Neural progenitor cell (in vitro differentiated cells): ENCODE measurements at regions not wholly inside any gene's neighbourhood (a gene's known extent, or its start where the extent isn't known, plus 50 kb on each side); places are given as distances from the start of the nearest gene placed in this dataset. TPM values are rescaled to one million over a fixed set of nuclear protein-coding genes. Genes with fewer than 3 reads are reported as not detected.

Experiments used
- DNase-seq: peaks from one replicate; pipeline ENCODE4 v3.0.0-alpha.2; 2016; ENCODE audit warnings: low spot score
- H2AFZ ChIP-seq: fragments of 200-600 bp; sonication (generic); replicated peaks from 2 replicates; pipeline ENCODE4 v1.6.1; 2016; ENCODE audit warnings: antibody characterized with exemption
- H3F3A ChIP-seq: fragments of 200-600 bp; sonication (generic); 2 replicates; pipeline ENCODE4 v1.6.1; 2016; ENCODE audit warnings: antibody characterized with exemption, low read depth
- H3K27ac ChIP-seq: fragments of 200-600 bp; sonication (generic); 2 replicates; pipeline ENCODE4 v1.5.1; 2016; ENCODE audit warnings: mild to moderate bottlenecking
- H3K27me3 ChIP-seq: fragments of 200-600 bp; sonication (generic); 2 replicates; pipeline ENCODE4 v1.6.1; 2016; ENCODE audit warnings: mild to moderate bottlenecking, moderate library complexity
- H3K36me3 ChIP-seq: fragments of 200-600 bp; sonication (generic); 2 replicates; pipeline ENCODE4 v1.5.1; 2016
- H3K4me1 ChIP-seq: fragments of 200-600 bp; sonication (generic); 2 replicates; pipeline ENCODE4 v1.6.1; 2016; ENCODE audit warnings: mixed run types
- H3K4me2 ChIP-seq: fragments of 200-600 bp; sonication (generic); 2 replicates; pipeline ENCODE4 v1.6.1; 2016
- H3K4me3 ChIP-seq: fragments of 200-600 bp; sonication (generic); 2 replicates; pipeline ENCODE4 v1.5.1; 2016
- H3K79me2 ChIP-seq: fragments of 200-600 bp; sonication (generic); 2 replicates; pipeline ENCODE4 v1.6.1; 2016; ENCODE audit warnings: low read depth
- H3K9ac ChIP-seq: fragments of 200-600 bp; sonication (generic); 2 replicates; pipeline ENCODE4 v1.6.1; 2016
- H3K9me3 ChIP-seq: fragments of 200-600 bp; sonication (generic); 2 replicates; pipeline ENCODE4 v1.5.1; 2016; ENCODE audit warnings: low read depth
- H4K20me1 ChIP-seq: fragments of 200-600 bp; sonication (generic); 2 replicates; pipeline ENCODE4 v1.6.1; 2016; ENCODE audit warnings: low read depth
- H3K27ac Mint-ChIP-seq: 3 replicates; pipeline ENCODE4 v1.8.0; 2021; ENCODE audit warnings: mixed read lengths
- H3K27me3 Mint-ChIP-seq: 2 replicates; pipeline ENCODE4 v1.8.0; 2022; ENCODE audit warnings: low read depth, mild to moderate bottlenecking, inconsistent platforms, moderate library complexity, mixed read lengths; ENCODE audit not compliant: insufficient read depth
- H3K36me3 Mint-ChIP-seq: 3 replicates; pipeline ENCODE4 v1.8.0; 2021; ENCODE audit warnings: mixed read lengths
- H3K4me1 Mint-ChIP-seq: 3 replicates; pipeline ENCODE4 v1.8.0; 2021; ENCODE audit warnings: mixed read lengths
- H3K4me3 Mint-ChIP-seq: 3 replicates; pipeline ENCODE4 v1.8.0; 2021; ENCODE audit warnings: mild to moderate bottlenecking, moderate library complexity, mixed read lengths
- H3K9me3 Mint-ChIP-seq: 3 replicates; pipeline ENCODE4 v1.8.0; 2020; ENCODE audit warnings: mixed read lengths
- CTCF ChIP-seq: fragments of 200-600 bp; sonication (generic); IDR thresholded peaks from 2 replicates; pipeline ENCODE4 v1.5.1; 2017; ENCODE audit warnings: antibody characterized with exemption, mild to moderate bottlenecking
- EZH2 ChIP-seq: fragments of 200-600 bp; sonication (generic); IDR thresholded peaks from 2 replicates; pipeline ENCODE4 v1.6.1; 2017; ENCODE audit warnings: antibody characterized with exemption, mild to moderate bottlenecking, moderate library complexity
- EZH2phosphoT487 ChIP-seq: fragments of 200-600 bp; sonication (generic); IDR thresholded peaks from 2 replicates; pipeline ENCODE4 v1.6.1; 2017; ENCODE audit warnings: antibody characterized with exemption
- small RNA-seq: library from RNA; depleted of rRNA; stranded (forward); fragments of <200 nt; gene quantifications from one replicate; pipeline ENCODE3, GENCODE V24; 2015

- no peaks in the 10 kb centered on the region for H3K36me3 Mint-ChIP-seq
- H3K27ac Mint-ChIP-seq, result no peak overlapping the region
Observed at GRCh38 chr2:161570424-161571050, 53.7 kb upstream of the SLC4A10 start.

GRCh38 chr2:161571051-161571429, 53.2 kb upstream of the SLC4A10 start:
- H3K4me1 ChIP-seq, result no peaks in the 10 kb centered on the region
- H3K4me1 Mint-ChIP-seq, result no peaks in the 10 kb centered on the region
- H3K4me2 ChIP-seq, result no peak overlapping the region
- peaks cover 2% of the 10 kb centered on the region for H3K9me3 Mint-ChIP-seq
- no peaks in the 10 kb centered on the region for H3K36me3 ChIP-seq
- no peaks in the 10 kb centered on the region for H3K79me2 ChIP-seq
- DNase-seq, result no peak
- H3K27ac ChIP-seq, result no peak overlapping the region
- H3K27me3 Mint-ChIP-seq, result no peaks in the 10 kb centered on the region
- H3K9ac ChIP-seq, result no peak overlapping the region
- no peaks in the 10 kb centered on the region for H3K9me3 ChIP-seq
- no peak overlapping the region for H3K4me3 ChIP-seq
- no peak overlapping the region for H3K4me3 Mint-ChIP-seq
- H3K27me3 ChIP-seq, result no peaks in the 10 kb centered on the region
- TF ChIP-seq EZH2phosphoT487, result no peak
- H2AFZ ChIP-seq, result peak overlapping the region; percentile 85
- H3K27ac Mint-ChIP-seq, result no peak overlapping the region
- no peaks in the 10 kb centered on the region for H3F3A ChIP-seq
- H4K20me1 ChIP-seq, result no peaks in the 10 kb centered on the region
- H3K36me3 Mint-ChIP-seq, result no peaks in the 10 kb centered on the region

More at GRCh38 chr2:161570424-161571050, 53.7 kb upstream of the SLC4A10 start:
- Mint-ChIP-seq H3K9me3 (peaks cover 5% of the 10 kb centered on the region), H3K4me3 (no peak overlapping the region), H3K4me1 (no peaks in the 10 kb centered on the region), H3K27me3 (no peaks in the 10 kb centered on the region)
- H3K36me3 ChIP-seq, result no peaks in the 10 kb centered on the region
- H3F3A ChIP-seq, result no peaks in the 10 kb centered on the region
- H3K4me2 ChIP-seq, result no peak overlapping the region
- H3K27ac ChIP-seq, result no peak overlapping the region
- DNase-seq, result peak; percentile 36
- H3K4me1 ChIP-seq, result no peaks in the 10 kb centered on the region
- no peaks in the 10 kb centered on the region for H3K9me3 ChIP-seq
- peak overlapping the region; percentile 85 for H2AFZ ChIP-seq
- H3K27me3 ChIP-seq, result no peaks in the 10 kb centered on the region
- no peak overlapping the region for H3K9ac ChIP-seq
- H3K79me2 ChIP-seq, result no peaks in the 10 kb centered on the region
- H4K20me1 ChIP-seq, result no peaks in the 10 kb centered on the region
- peak; percentile 53 for TF ChIP-seq CTCF
- TF ChIP-seq EZH2phosphoT487, result no peak
- TF ChIP-seq EZH2, result no peak
- H3K4me3 ChIP-seq, result no peak overlapping the region

Small RNA genes lying in the stretch of these regions (small RNA-seq; reads per million reads assigned to genes)
- not detected for gene RF01210
